ENCODE measurements at regions not wholly inside any gene's neighbourhood (a gene's known extent, or its start where the extent isn't known, plus 50 kb on each side); places are given as distances from the start of the nearest gene placed in this dataset.

DNA sequence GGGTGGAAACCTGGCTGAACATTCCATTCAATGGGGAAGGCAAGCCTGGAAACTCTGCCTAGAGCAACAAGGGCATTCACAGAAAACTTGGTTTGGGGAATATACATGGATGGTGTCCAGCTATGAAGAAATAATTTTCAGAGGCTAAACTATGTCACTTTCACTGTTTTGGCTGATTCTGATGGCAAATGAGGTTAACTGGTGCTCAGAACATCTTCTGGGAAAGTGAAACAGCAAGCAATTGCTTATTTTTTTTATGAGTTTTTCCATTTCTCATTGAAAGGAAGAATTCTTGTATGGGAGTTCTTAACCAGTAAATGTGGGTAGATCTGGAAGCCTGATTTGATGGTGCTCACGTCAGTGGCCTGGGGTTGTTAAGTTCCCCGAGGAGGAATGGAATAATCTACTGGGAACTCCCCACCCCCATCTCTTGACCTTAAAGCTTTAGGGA, 132.8 kb upstream of the BTG1 start:
- no peak for TF ChIP-seq ISL1 (CRISPR knock-in tag; IDR thresholded peaks at IDR 0.05)
- no peak for TF ChIP-seq PATZ1 (CRISPR knock-in tag; IDR thresholded peaks at IDR 0.05; ENCODE audit: borderline replicate concordance)
- TF ChIP-seq PPARA (CRISPR knock-in tag; IDR thresholded peaks at IDR 0.05; ENCODE audit: borderline replicate concordance), result no peak
- no peak for TF ChIP-seq ZNF565 (CRISPR knock-in tag; conservative IDR thresholded peaks at IDR 0.05; ENCODE audit: low read depth)
- no peak for TF ChIP-seq CREB5 (CRISPR knock-in tag; IDR thresholded peaks at IDR 0.05; ENCODE audit: low read depth)
- no peak for TF ChIP-seq RARB (CRISPR knock-in tag; IDR thresholded peaks at IDR 0.05)
- no peak for TF ChIP-seq TCF4 (CRISPR knock-in tag; IDR thresholded peaks at IDR 0.05; ENCODE audit: borderline replicate concordance)
- no peak for TF ChIP-seq SNAI2 (CRISPR knock-in tag; IDR thresholded peaks at IDR 0.05)

Data from SK-N-SH treated with all-trans-retinoic acid at 6 μM for 48 hours (cell line).